IPS DF 4.7 (cell line): ENCODE measurements at regions not wholly inside any gene's neighbourhood (a gene's known extent, or its start where the extent isn't known, plus 50 kb on each side); places are given as distances from the start of the nearest gene placed in this dataset.
A peak's percentile ranks its signal among the peaks of the same experiment; 100 is the strongest.
"Not testable (repeated sequence)": the region's sequence is repeated elsewhere in the genome, so short reads cannot be mapped to it uniquely, and the experiment has no call there.

Experiments used
- DNase-seq: peaks from one replicate; pipeline ENCODE4 v3.0.0-alpha.2; 2013; ENCODE audit warnings: low spot score; ENCODE audit errors: extremely low read depth

GRCh38 chr13:86572115-86572514, 772.9 kb upstream of the SLITRK6 start:
- no peak for DNase-seq

GRCh38 chr13:86579662-86580061, 780.4 kb upstream of the SLITRK6 start:
- no peak for DNase-seq

GRCh38 chr13:86581706-86582105, 782.5 kb upstream of the SLITRK6 start:
- DNase-seq = no peak

DNA sequence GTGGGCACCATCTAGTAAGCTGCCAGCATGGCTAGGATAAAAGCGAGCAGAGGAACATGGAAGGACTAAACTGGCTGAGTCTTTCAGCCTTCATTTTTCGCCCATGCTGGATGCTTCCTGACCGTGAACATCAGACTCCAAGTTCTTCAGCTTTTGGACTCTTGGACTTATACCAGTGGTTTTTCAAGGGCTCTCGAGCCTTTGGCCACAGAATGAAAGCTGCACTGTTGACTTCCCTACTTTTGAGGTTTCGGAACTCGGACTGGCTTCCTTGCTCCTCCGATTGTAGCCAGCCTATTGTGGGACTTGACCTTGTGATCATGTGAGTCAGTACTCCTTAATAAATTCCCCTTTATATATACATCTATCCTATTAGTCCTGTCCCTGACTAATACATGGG, 785.1 kb upstream of the SLITRK6 start:
- no peak for DNase-seq

GRCh38 chr13:86585835-86586234, 786.6 kb upstream of the SLITRK6 start:
- no peak for DNase-seq

GRCh38 chr13:86591862-86592261, 792.6 kb upstream of the SLITRK6 start:
- no peak for DNase-seq

- no peak for DNase-seq
Measured at GRCh38 chr13:86601351-86601750, 802.1 kb upstream of the SLITRK6 start.

GRCh38 chr13:86606264-86606663, 807.0 kb upstream of the SLITRK6 start:
- no peak for DNase-seq

DNA sequence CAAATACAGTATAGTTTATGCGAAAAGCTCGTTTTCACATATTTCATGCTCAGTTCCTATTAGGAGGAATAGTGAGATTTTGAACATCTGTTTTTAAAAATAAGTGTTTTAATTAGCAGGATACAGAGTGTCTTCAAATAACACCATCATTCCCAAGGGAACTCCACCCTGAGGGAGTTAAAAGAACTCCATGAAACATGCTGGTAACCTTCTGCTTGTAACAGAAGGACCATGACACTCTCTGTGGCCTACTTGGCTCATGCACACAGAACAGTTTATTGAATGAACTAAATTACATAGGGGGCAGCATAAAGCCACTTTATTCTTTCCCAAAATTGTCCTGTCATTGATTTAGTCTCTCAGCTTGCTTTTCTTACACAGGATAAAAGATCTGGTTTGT, 809.5 kb upstream of the SLITRK6 start:
- no peak for DNase-seq

DNA sequence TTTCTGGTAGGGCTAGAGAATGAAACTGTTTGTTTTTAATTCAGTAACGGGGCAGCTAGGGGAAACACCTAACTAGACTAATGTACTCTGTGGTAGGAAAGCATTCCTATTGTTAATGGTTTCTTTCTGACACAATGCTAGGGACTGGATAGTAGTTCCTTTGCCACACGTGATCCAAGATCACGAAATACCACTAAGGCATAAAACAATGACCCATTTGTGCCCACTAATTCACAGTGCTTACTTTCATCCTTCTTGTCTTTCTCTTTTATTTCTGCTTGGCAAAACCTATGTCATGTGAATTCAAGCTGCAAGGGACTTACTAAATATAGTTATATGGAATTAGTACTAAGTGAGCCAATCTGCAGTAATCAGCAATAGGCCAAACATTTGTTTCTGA, 834.1 kb upstream of the SLITRK6 start:
- no peak for DNase-seq

- DNase-seq = not testable (repeated sequence)
Measured at GRCh38 chr13:86651171-86651570, 852.0 kb upstream of the SLITRK6 start.

- DNase-seq = no peak
Measured at GRCh38 chr13:86653009-86653408, 853.8 kb upstream of the SLITRK6 start.

- DNase-seq = no peak
Measured at GRCh38 chr13:86655561-86655960, 856.3 kb upstream of the SLITRK6 start.

DNA sequence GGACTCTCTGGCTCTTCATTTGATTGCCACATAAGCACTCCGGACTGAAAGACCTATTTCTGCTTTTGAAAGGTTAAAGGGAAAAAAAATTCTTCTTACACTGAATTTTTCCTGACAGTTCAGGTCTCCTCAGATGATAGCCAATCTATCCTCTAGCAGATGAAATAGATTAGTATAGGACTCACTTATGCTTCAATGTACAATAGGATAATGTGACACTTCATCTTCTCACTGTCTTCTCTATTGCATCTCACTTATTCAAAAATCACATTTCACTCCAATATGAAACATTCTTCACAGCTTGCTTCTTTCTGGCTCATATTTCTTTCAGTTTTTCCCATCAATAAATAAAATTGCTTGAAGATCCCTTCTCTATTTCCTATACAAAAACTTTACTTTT, 860.9 kb upstream of the SLITRK6 start:
- DNase-seq = no peak

- DNase-seq = no peak
Measured at GRCh38 chr13:86665842-86666241, 866.6 kb upstream of the SLITRK6 start.

DNA sequence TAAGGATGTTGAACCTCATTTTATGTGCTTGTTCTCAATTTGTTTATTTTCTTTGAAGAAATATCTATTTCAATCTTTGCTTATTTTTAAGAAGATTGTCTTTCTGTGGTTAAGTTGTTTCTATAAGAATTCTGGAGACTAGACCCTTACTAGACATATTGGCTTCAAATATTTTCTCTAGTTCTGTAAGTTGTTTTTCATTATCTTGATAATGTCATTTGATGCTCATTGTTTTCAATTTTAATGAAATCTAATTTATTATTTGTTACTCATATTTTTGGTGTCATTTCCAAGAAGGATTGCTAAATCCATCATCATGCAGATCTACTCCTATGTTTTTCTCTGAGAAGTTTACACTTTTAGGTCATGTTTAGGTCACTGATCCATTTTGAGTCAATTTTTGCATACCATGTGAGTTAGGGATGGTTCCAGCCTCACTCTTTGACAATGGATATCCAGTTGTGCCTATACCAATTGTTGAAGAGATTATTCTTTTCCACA, 874.8 kb upstream of the SLITRK6 start:
- no peak for DNase-seq

- no peak for DNase-seq
Measured at GRCh38 chr13:86681223-86681622, 882.0 kb upstream of the SLITRK6 start.

GRCh38 chr13:86684402-86684801, 885.2 kb upstream of the SLITRK6 start:
- DNase-seq = no peak

DNA sequence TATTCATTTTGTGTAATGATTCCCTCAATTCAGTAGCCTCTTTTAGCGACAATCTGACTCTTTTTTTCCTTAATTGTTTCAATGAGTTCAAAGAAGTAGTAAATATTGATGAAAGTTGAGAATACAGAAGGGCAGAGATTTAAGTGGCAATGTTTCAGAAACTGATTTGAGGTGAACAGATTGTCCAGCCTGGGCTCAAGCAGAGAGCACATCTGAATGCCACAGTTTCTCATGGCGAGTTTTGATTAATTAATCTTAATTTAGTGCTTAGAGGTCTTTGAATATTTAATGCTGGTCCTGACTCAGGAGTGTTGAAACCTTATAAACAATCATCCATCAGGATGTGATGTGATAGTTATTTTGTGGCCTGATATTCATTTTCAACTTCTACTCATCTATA, 890.7 kb upstream of the SLITRK6 start:
- no peak for DNase-seq

GRCh38 chr13:86692291-86692690, 893.1 kb upstream of the SLITRK6 start:
- DNase-seq = no peak

GRCh38 chr13:86710013-86710412, 910.8 kb upstream of the SLITRK6 start:
- DNase-seq = no peak

DNA sequence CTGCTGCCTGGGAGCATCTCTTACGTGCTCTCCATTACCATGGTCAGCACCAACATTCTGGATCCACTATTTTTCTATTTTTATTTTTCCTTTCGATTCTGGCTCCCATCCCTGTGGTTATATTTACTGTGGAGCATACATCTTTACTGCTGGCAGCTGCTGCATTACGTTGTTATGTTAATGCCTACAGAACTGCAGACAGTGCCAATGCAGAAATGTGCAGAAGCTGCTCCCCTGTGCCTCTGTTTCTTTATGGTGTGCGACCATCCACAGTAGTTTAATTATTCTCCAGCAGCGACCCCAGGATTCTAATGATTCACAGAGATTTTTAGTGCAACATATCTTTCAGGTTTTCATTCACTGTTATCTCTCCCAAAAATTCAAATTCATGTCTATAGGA, 911.7 kb upstream of the SLITRK6 start:
- DNase-seq = no peak

DNA sequence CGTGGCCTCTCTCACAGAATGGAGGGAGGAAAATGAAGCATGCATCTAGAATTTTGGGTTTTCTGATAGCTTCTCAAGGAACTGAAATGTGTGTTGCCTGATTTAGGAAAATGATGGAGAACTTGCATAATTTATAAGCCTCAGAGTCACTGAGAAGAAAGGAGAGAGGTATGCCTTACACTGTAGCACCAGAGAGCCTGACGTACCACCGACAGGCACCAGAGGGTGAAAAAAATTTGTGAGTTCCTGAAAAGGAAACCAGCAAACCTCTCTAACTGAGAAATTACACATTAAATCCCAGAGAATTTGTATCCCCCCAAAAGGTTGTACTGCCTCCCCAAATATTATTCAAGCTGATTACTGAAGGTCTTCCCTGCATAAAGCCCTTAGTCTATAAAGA, 915.3 kb upstream of the SLITRK6 start:
- no peak for DNase-seq

- DNase-seq = peak; percentile 19
Measured at GRCh38 chr13:86725105-86725504, 925.9 kb upstream of the SLITRK6 start.
